Ovary (tissue), 3 donors: ENCODE measurements at regions not wholly inside any gene's neighbourhood (a gene's known extent, or its start where the extent isn't known, plus 50 kb on each side); places are given as distances from the start of the nearest gene placed in this dataset.

Experiments
- POLR2A ChIP-seq: fragments of 450-650 bp; IDR thresholded peaks from one replicate; pipeline ENCODE4 v1.6.1; 2017; ENCODE audit warnings: antibody characterized with exemption, mild to moderate bottlenecking, moderate library complexity
- TF ChIP-seq, protein P1 (sequence below), 3 donors: fragments of 450-650 bp in 2 of 3; fragments of 200-600 bp in 1 of 3; IDR thresholded peaks; one replicate each; pipeline versions ENCODE4 v1.5.1 to v1.8.0; 2016 to 2022; ENCODE audit warnings: antibody characterized with exemption in 3 of 3, mild to moderate bottlenecking in 1 of 3
- donor health status: DM: no; HTN: no; CAD: no.

DNA sequence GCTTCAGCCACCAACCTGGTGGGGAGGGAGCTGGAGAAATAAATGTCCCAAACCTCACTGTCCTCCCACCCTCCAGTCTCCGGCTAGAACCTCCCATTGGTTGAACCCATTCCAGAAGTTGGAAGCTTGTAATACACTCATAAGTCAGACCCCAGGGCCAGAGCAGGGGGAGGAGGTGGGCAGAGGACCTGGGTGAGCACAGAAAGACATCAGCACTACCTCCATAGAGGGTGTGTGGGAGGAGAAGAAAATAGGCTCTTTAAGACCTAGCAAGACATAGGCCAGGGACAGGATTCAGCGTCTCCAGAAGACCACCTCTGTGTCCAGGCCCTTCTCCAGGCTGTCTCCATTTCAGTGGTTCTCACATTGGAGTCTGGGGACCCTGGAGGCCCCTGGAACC lies 73.3 kb upstream of the TOP1 start:
- no peak for TF ChIP-seq POLR2A
- TF ChIP-seq, protein P1, sequence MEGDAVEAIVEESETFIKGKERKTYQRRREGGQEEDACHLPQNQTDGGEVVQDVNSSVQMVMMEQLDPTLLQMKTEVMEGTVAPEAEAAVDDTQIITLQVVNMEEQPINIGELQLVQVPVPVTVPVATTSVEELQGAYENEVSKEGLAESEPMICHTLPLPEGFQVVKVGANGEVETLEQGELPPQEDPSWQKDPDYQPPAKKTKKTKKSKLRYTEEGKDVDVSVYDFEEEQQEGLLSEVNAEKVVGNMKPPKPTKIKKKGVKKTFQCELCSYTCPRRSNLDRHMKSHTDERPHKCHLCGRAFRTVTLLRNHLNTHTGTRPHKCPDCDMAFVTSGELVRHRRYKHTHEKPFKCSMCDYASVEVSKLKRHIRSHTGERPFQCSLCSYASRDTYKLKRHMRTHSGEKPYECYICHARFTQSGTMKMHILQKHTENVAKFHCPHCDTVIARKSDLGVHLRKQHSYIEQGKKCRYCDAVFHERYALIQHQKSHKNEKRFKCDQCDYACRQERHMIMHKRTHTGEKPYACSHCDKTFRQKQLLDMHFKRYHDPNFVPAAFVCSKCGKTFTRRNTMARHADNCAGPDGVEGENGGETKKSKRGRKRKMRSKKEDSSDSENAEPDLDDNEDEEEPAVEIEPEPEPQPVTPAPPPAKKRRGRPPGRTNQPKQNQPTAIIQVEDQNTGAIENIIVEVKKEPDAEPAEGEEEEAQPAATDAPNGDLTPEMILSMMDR (IDR thresholded peaks at IDR 0.05) = no peak
